Right lobe of liver (tissue), 4 donors: ENCODE measurements at regions not wholly inside any gene's neighbourhood (a gene's known extent, or its start where the extent isn't known, plus 50 kb on each side); places are given as distances from the start of the nearest gene placed in this dataset.

Experiments
- POLR2A ChIP-seq: fragments of 450-650 bp; IDR thresholded peaks from one replicate; pipeline ENCODE4 v1.6.1; 2017; ENCODE audit warnings: antibody characterized with exemption, mild to moderate bottlenecking
- TF ChIP-seq, protein P1 (sequence below), 4 donors: fragments of 200-600 bp in 3 of 4; fragments of 450-650 bp in 1 of 4; IDR thresholded peaks; one replicate each; pipeline versions ENCODE4 v1.5.1 to v1.8.0; 2016 to 2022; ENCODE audit warnings: antibody characterized with exemption in 4 of 4, mild to moderate bottlenecking in 2 of 4
- donor health status: DM: no; HTN: no; CAD: no.
- donor health status: DM: no; HTN: no; CAD: no.
- donor health status: DM: no; HTN: yes; CAD: no.

- TF ChIP-seq, protein P1, sequence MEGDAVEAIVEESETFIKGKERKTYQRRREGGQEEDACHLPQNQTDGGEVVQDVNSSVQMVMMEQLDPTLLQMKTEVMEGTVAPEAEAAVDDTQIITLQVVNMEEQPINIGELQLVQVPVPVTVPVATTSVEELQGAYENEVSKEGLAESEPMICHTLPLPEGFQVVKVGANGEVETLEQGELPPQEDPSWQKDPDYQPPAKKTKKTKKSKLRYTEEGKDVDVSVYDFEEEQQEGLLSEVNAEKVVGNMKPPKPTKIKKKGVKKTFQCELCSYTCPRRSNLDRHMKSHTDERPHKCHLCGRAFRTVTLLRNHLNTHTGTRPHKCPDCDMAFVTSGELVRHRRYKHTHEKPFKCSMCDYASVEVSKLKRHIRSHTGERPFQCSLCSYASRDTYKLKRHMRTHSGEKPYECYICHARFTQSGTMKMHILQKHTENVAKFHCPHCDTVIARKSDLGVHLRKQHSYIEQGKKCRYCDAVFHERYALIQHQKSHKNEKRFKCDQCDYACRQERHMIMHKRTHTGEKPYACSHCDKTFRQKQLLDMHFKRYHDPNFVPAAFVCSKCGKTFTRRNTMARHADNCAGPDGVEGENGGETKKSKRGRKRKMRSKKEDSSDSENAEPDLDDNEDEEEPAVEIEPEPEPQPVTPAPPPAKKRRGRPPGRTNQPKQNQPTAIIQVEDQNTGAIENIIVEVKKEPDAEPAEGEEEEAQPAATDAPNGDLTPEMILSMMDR (IDR thresholded peaks at IDR 0.05), result no peak
- TF ChIP-seq POLR2A, result no peak
Observed at GRCh38 chr14:98370352-98370751, 901.6 kb downstream of the BCL11B start.
